ENCODE measurements at regions not wholly inside any gene's neighbourhood (a gene's known extent, or its start where the extent isn't known, plus 50 kb on each side); places are given as distances from the start of the nearest gene placed in this dataset.

GRCh38 chr15:87528873-87529272, 727.7 kb downstream of the NTRK3 start:
- H3K4ac ChIP-seq (ENCODE audit: low read depth in 1 of 2, low read length in 2 of 2) = no peak overlapping the region
- no peak overlapping the region for H2BK5ac ChIP-seq (ENCODE audit: low read depth, low read length, poor library complexity, severe bottlenecking)
- peaks cover 4% of the 10 kb centered on the region for H3K4me1 ChIP-seq (ENCODE audit: control insufficient read depth, insufficient read depth, low read depth, low read length)
- H3K14ac ChIP-seq (ENCODE audit: low read length in 2 of 2) = no peak overlapping the region
- H2BK120ac ChIP-seq (ENCODE audit: low read depth, low read length) = no peak overlapping the region
- no peaks in the 10 kb centered on the region for H3K79me1 ChIP-seq (replicated peaks; ENCODE audit: low read length, poor library complexity, severe bottlenecking)
- no peaks in the 10 kb centered on the region for H3K27me3 ChIP-seq (ENCODE audit: control insufficient read depth in 1 of 2, insufficient read depth in 1 of 2, low read length in 2 of 2)
- no peak overlapping the region for H4K91ac ChIP-seq (ENCODE audit: low read length)
- H3K9ac ChIP-seq (ENCODE audit: low read length) = no peak overlapping the region
- H2AFZ ChIP-seq (ENCODE audit: low read depth, low read length) = no peak overlapping the region
- H3K36me3 ChIP-seq (ENCODE audit: control insufficient read depth in 1 of 2, insufficient read depth in 2 of 2, low read depth in 1 of 2, low read length in 2 of 2) = no peaks in the 10 kb centered on the region
- no peak overlapping the region for H3K4me3 ChIP-seq (ENCODE audit: insufficient read depth in 1 of 2, low read depth in 1 of 2, low read length in 2 of 2)
- H2AK5ac ChIP-seq (ENCODE audit: low read length, severe bottlenecking) = no peak overlapping the region
- DNase-seq = no peak
- H3K18ac ChIP-seq (ENCODE audit: low read depth in 1 of 2, low read length in 2 of 2) = no peak overlapping the region
- H4K8ac ChIP-seq (ENCODE audit: low read length) = no peak overlapping the region
- H2BK15ac ChIP-seq (ENCODE audit: low read depth, poor library complexity, severe bottlenecking) = no peak overlapping the region
- no peak overlapping the region for H3K4me2 ChIP-seq (ENCODE audit: low read length, poor library complexity, severe bottlenecking)
- no peak overlapping the region for H2BK12ac ChIP-seq (ENCODE audit: low read length in 2 of 2)
- H3K9me3 ChIP-seq (ENCODE audit: control insufficient read depth, low read length) = peaks cover 2% of the 10 kb centered on the region
- H3K27ac ChIP-seq (ENCODE audit: low read length, poor library complexity, severe bottlenecking) = no peak overlapping the region
- H3K23ac ChIP-seq (ENCODE audit: low read length in 2 of 2) = no peak overlapping the region

GRCh38 chr15:87527875-87528274, 728.7 kb downstream of the NTRK3 start:
- Histone ChIP-seq H2AFZ (ENCODE audit: low read depth, low read length) (no peak overlapping the region), H3K23ac (ENCODE audit: low read length in 2 of 2) (no peak overlapping the region), H2BK12ac (ENCODE audit: low read length in 2 of 2) (no peak overlapping the region), H3K4me2 (ENCODE audit: low read length, poor library complexity, severe bottlenecking) (no peak overlapping the region), H3K27me3 (ENCODE audit: control insufficient read depth in 1 of 2, insufficient read depth in 1 of 2, low read length in 2 of 2) (no peaks in the 10 kb centered on the region), H4K91ac (ENCODE audit: low read length) (no peak overlapping the region), H3K4ac (ENCODE audit: low read depth in 1 of 2, low read length in 2 of 2) (no peak overlapping the region), H3K18ac (ENCODE audit: low read depth in 1 of 2, low read length in 2 of 2) (no peak overlapping the region), H2BK5ac (ENCODE audit: low read depth, low read length, poor library complexity, severe bottlenecking) (no peak overlapping the region), H3K36me3 (ENCODE audit: control insufficient read depth in 1 of 2, insufficient read depth in 2 of 2, low read depth in 1 of 2, low read length in 2 of 2) (no peaks in the 10 kb centered on the region), H2BK120ac (ENCODE audit: low read depth, low read length) (no peak overlapping the region), H3K9ac (ENCODE audit: low read length) (no peak overlapping the region), H3K27ac (ENCODE audit: low read length, poor library complexity, severe bottlenecking) (no peak overlapping the region), H3K9me3 (ENCODE audit: control insufficient read depth, low read length) (peaks cover 3% of the 10 kb centered on the region), H3K4me3 (ENCODE audit: insufficient read depth in 1 of 2, low read depth in 1 of 2, low read length in 2 of 2) (no peak overlapping the region), H2AK5ac (ENCODE audit: low read length, severe bottlenecking) (no peak overlapping the region), H2BK15ac (ENCODE audit: low read depth, poor library complexity, severe bottlenecking) (no peak overlapping the region), H4K8ac (ENCODE audit: low read length) (no peak overlapping the region), H3K79me1 (replicated peaks; ENCODE audit: low read length, poor library complexity, severe bottlenecking) (no peaks in the 10 kb centered on the region), H3K4me1 (ENCODE audit: control insufficient read depth, insufficient read depth, low read depth, low read length) (peaks cover 4% of the 10 kb centered on the region), H3K14ac (ENCODE audit: low read length in 2 of 2) (no peak overlapping the region)
- 92% methylated on average over 1 of the region's 2 CpGs for WGBS
- no peak for DNase-seq

- Histone ChIP-seq H3K14ac (ENCODE audit: low read length in 2 of 2) (no peak overlapping the region), H3K4me3 (ENCODE audit: insufficient read depth in 1 of 2, low read depth in 1 of 2, low read length in 2 of 2) (no peak overlapping the region), H3K4ac (ENCODE audit: low read depth in 1 of 2, low read length in 2 of 2) (no peak overlapping the region), H2BK5ac (ENCODE audit: low read depth, low read length, poor library complexity, severe bottlenecking) (no peak overlapping the region), H3K79me1 (replicated peaks; ENCODE audit: low read length, poor library complexity, severe bottlenecking) (no peaks in the 10 kb centered on the region), H2BK12ac (ENCODE audit: low read length in 2 of 2) (no peak overlapping the region), H2AK5ac (ENCODE audit: low read length, severe bottlenecking) (no peak overlapping the region), H4K91ac (ENCODE audit: low read length) (no peak overlapping the region), H2BK120ac (ENCODE audit: low read depth, low read length) (no peak overlapping the region), H3K4me1 (ENCODE audit: control insufficient read depth, insufficient read depth, low read depth, low read length) (peaks cover 4% of the 10 kb centered on the region), H3K23ac (ENCODE audit: low read length in 2 of 2) (no peak overlapping the region), H3K27ac (ENCODE audit: low read length, poor library complexity, severe bottlenecking) (no peak overlapping the region), H3K18ac (ENCODE audit: low read depth in 1 of 2, low read length in 2 of 2) (no peak overlapping the region), H3K36me3 (ENCODE audit: control insufficient read depth in 1 of 2, insufficient read depth in 2 of 2, low read depth in 1 of 2, low read length in 2 of 2) (no peaks in the 10 kb centered on the region), H3K9ac (ENCODE audit: low read length) (no peak overlapping the region), H4K8ac (ENCODE audit: low read length) (no peak overlapping the region), H3K27me3 (ENCODE audit: control insufficient read depth in 1 of 2, insufficient read depth in 1 of 2, low read length in 2 of 2) (no peaks in the 10 kb centered on the region), H3K4me2 (ENCODE audit: low read length, poor library complexity, severe bottlenecking) (no peak overlapping the region), H2AFZ (ENCODE audit: low read depth, low read length) (no peak overlapping the region), H3K9me3 (ENCODE audit: control insufficient read depth, low read length) (peaks cover 3% of the 10 kb centered on the region), H2BK15ac (ENCODE audit: low read depth, poor library complexity, severe bottlenecking) (no peak overlapping the region)
- no peak for DNase-seq
- WGBS = 92% methylated on average over 1 of the region's 4 CpGs
Observed at GRCh38 chr15:87527416-87527815, 729.1 kb downstream of the NTRK3 start.

- DNase-seq = no peak
- peaks cover 9% of the 10 kb centered on the region for H3K9me3 ChIP-seq (ENCODE audit: control insufficient read depth, low read length)
Observed at GRCh38 chr15:87523516-87523915, 733.0 kb downstream of the NTRK3 start.

More at GRCh38 chr15:87523516-87523915, 733.0 kb downstream of the NTRK3 start:
- Histone ChIP-seq H3K27me3 (ENCODE audit: control insufficient read depth in 1 of 2, insufficient read depth in 1 of 2, low read length in 2 of 2) (no peaks in the 10 kb centered on the region), H2BK5ac (ENCODE audit: low read depth, low read length, poor library complexity, severe bottlenecking) (no peak overlapping the region), H2BK120ac (ENCODE audit: low read depth, low read length) (no peak overlapping the region), H4K8ac (ENCODE audit: low read length) (no peak overlapping the region), H3K14ac (ENCODE audit: low read length in 2 of 2) (no peak overlapping the region), H3K79me1 (replicated peaks; ENCODE audit: low read length, poor library complexity, severe bottlenecking) (no peaks in the 10 kb centered on the region), H3K4me1 (ENCODE audit: control insufficient read depth, insufficient read depth, low read depth, low read length) (peaks cover 4% of the 10 kb centered on the region), H3K23ac (ENCODE audit: low read length in 2 of 2) (no peak overlapping the region), H2AK5ac (ENCODE audit: low read length, severe bottlenecking) (no peak overlapping the region), H3K36me3 (ENCODE audit: control insufficient read depth in 1 of 2, insufficient read depth in 2 of 2, low read depth in 1 of 2, low read length in 2 of 2) (no peaks in the 10 kb centered on the region), H3K18ac (ENCODE audit: low read depth in 1 of 2, low read length in 2 of 2) (no peak overlapping the region), H3K27ac (ENCODE audit: low read length, poor library complexity, severe bottlenecking) (no peak overlapping the region), H3K4ac (ENCODE audit: low read depth in 1 of 2, low read length in 2 of 2) (no peak overlapping the region), H4K91ac (ENCODE audit: low read length) (no peak overlapping the region), H3K4me3 (ENCODE audit: insufficient read depth in 1 of 2, low read depth in 1 of 2, low read length in 2 of 2) (no peak overlapping the region), H2BK15ac (ENCODE audit: low read depth, poor library complexity, severe bottlenecking) (no peak overlapping the region), H3K4me2 (ENCODE audit: low read length, poor library complexity, severe bottlenecking) (no peak overlapping the region), H3K9ac (ENCODE audit: low read length) (no peak overlapping the region), H2AFZ (ENCODE audit: low read depth, low read length) (no peak overlapping the region), H2BK12ac (ENCODE audit: low read length in 2 of 2) (no peak overlapping the region)
- 100% methylated on average over 1 of the region's 2 CpGs for WGBS
